H1 (cell line): ENCODE measurements at regions not wholly inside any gene's neighbourhood (a gene's known extent, or its start where the extent isn't known, plus 50 kb on each side); places are given as distances from the start of the nearest gene placed in this dataset.

Source experiments
- CTCF ChIA-PET: fragments of 300-600 bp; sonication (Branson Sonifier 250); formaldehyde crosslinking; loops from one replicate; lab custom pipeline; 2021; ENCODE audit not compliant: partially characterized antibody; lab: Charles Lee
- POLR2A ChIA-PET: fragments of 300-600 bp; sonication (Branson Sonifier 250); formaldehyde crosslinking; loops from one replicate; lab custom pipeline; 2021; ENCODE audit warnings: inconsistent platforms; ENCODE audit not compliant: partially characterized antibody; lab: Charles Lee
- DNase-seq, 2 experiments: peaks; one replicate each; pipeline versions ENCODE4 v3.0.0 to v3.0.0-alpha.2; 2010 to 2022; ENCODE audit warnings: low spot score in 2 of 2, low read depth in 1 of 2, mixed read lengths in 1 of 2
- FAIRE-seq: peaks from 2 replicates; lab custom pipeline; 2011; peaks lifted over from hg19 to GRCh38; lab: Jason Lieb, UNC
- H2AFZ ChIP-seq: 2 replicates; pipeline ENCODE4 v1.8.1; 2012; ENCODE audit warnings: low read length, inconsistent platforms
- H2AK5ac ChIP-seq: 2 replicates; pipeline ENCODE4 v1.6.1; 2013; ENCODE audit warnings: low read depth, low read length
- H2BK120ac ChIP-seq: replicated peaks from 2 replicates; pipeline ENCODE3; 2013; ENCODE audit warnings: low read depth, low read length, inconsistent platforms
- H2BK12ac ChIP-seq: 2 replicates; pipeline ENCODE4 v1.6.1; 2013; ENCODE audit warnings: low read depth, low read length
- H2BK15ac ChIP-seq: 2 replicates; pipeline ENCODE4 v1.6.1; 2013; ENCODE audit warnings: low read length
- H2BK20ac ChIP-seq: 2 replicates; pipeline ENCODE4 v1.6.1; 2013; ENCODE audit warnings: low read length
- H2BK5ac ChIP-seq: 2 replicates; pipeline ENCODE4 v1.6.1; 2013; ENCODE audit warnings: low read depth, low read length
- H3K14ac ChIP-seq: 2 replicates; pipeline ENCODE4 v1.6.1; 2013; ENCODE audit warnings: inconsistent platforms; ENCODE audit not compliant: insufficient read length
- H3K18ac ChIP-seq: 2 replicates; pipeline ENCODE4 v1.6.1; 2013; ENCODE audit warnings: low read length; ENCODE audit errors: extremely low read depth
- H3K23ac ChIP-seq: 2 replicates; pipeline ENCODE4 v1.6.1; 2013; ENCODE audit warnings: inconsistent platforms; ENCODE audit not compliant: insufficient read length
- H3K23me2 ChIP-seq: 2 replicates; pipeline ENCODE4 v1.6.1; 2013; ENCODE audit warnings: low read depth, low read length
- H3K27ac ChIP-seq: 2 replicates; pipeline ENCODE4 v1.6.1; 2011; ENCODE audit warnings: low read depth, low read length, inconsistent platforms
- H3K27me3 ChIP-seq, 4 experiments: replicated peaks in 1 of 4; 1 replicate in 1 of 4; 2 replicates in 3 of 4; pipeline versions ENCODE4 v1.6.1 to v1.8.1; 2011 to 2013; ENCODE audit warnings: low read length in 3 of 4, mild to moderate bottlenecking in 3 of 4, inconsistent platforms in 2 of 4, mixed read lengths in 2 of 4, moderate library complexity in 1 of 4; ENCODE audit not compliant: control insufficient read depth in 3 of 4, insufficient read depth in 3 of 4; ENCODE audit errors: extremely low read depth in 1 of 4
- H3K36me3 ChIP-seq, 4 experiments: 2 replicates each; pipeline versions ENCODE4 v1.6.1 to v1.8.1; 2011 to 2013; ENCODE audit warnings: mild to moderate bottlenecking in 4 of 4, low read length in 3 of 4, moderate library complexity in 2 of 4, control low read depth in 1 of 4, inconsistent platforms in 1 of 4; ENCODE audit not compliant: insufficient read depth in 4 of 4, control insufficient read depth in 2 of 4
- H3K4ac ChIP-seq: replicated peaks from 2 replicates; pipeline ENCODE3; 2013; ENCODE audit warnings: low read length, low read depth, mixed read lengths, inconsistent platforms; ENCODE audit not compliant: insufficient read length
- H3K4me1 ChIP-seq, 4 experiments: replicated peaks in 1 of 4; 1 replicate in 1 of 4; 2 replicates in 3 of 4; pipeline versions ENCODE4 v1.6.1 to v1.8.1; 2011 to 2013; ENCODE audit warnings: low read length in 3 of 4, inconsistent platforms in 2 of 4, mixed read lengths in 1 of 4; ENCODE audit not compliant: insufficient read depth in 4 of 4, control insufficient read depth in 3 of 4
- H3K4me2 ChIP-seq, 2 experiments: 2 replicates each; pipeline versions ENCODE4 v1.6.1 to v1.8.1; 2011 to 2013; ENCODE audit warnings: low read depth in 2 of 2, low read length in 2 of 2, control low read depth in 1 of 2, inconsistent platforms in 1 of 2, mild to moderate bottlenecking in 1 of 2; ENCODE audit not compliant: insufficient read depth in 1 of 2
- H3K4me3 ChIP-seq, 4 experiments: fragments of 200-600, 300-600 bp in 1 of 4; sonication (generic), shearing (Covaris generic), sonication (Bioruptor Twin) in 1 of 4; 2 replicates each; pipeline versions ENCODE4 v1.5.1 to v1.8.1; 2011 to 2016; ENCODE audit warnings: low read length in 4 of 4, low read depth in 3 of 4, control low read depth in 2 of 4, inconsistent platforms in 2 of 4, mild to moderate bottlenecking in 2 of 4, mixed read lengths in 1 of 4, moderate library complexity in 1 of 4; ENCODE audit not compliant: insufficient read depth in 2 of 4; ENCODE audit errors: extremely low read depth in 1 of 4
- H3K56ac ChIP-seq: replicated peaks from 2 replicates; pipeline ENCODE3; 2013; ENCODE audit warnings: low read depth, mild to moderate bottlenecking, mixed read lengths, low read length, inconsistent platforms; ENCODE audit not compliant: insufficient read length
- H3K79me1 ChIP-seq: 2 replicates; pipeline ENCODE4 v1.6.1; 2013; ENCODE audit warnings: low read depth, low read length, control low read depth
- H3K79me2 ChIP-seq, 2 experiments: 2 replicates each; pipeline versions ENCODE4 v1.6.1 to v1.8.1; 2012 to 2013; ENCODE audit warnings: low read length in 2 of 2, mild to moderate bottlenecking in 2 of 2, inconsistent platforms in 1 of 2; ENCODE audit not compliant: insufficient read depth in 2 of 2, control insufficient read depth in 1 of 2
- H3K9ac ChIP-seq, 4 experiments: replicated peaks in 1 of 4; 1 replicate in 1 of 4; 2 replicates in 3 of 4; pipeline versions ENCODE4 v1.6.1 to v1.8.1; 2011 to 2013; ENCODE audit warnings: low read depth in 3 of 4, low read length in 3 of 4, control low read depth in 2 of 4, mild to moderate bottlenecking in 2 of 4, moderate library complexity in 2 of 4, inconsistent platforms in 1 of 4; ENCODE audit errors: extremely low read depth in 1 of 4
- H3K9me3 ChIP-seq, 2 experiments: 2 replicates each; pipeline versions ENCODE4 v1.6.1 to v1.8.1; 2012 to 2013; ENCODE audit warnings: mild to moderate bottlenecking in 2 of 2, moderate library complexity in 2 of 2, control low read depth in 1 of 2, inconsistent platforms in 1 of 2, low read depth in 1 of 2, low read length in 1 of 2, mixed read lengths in 1 of 2; ENCODE audit not compliant: insufficient read depth in 2 of 2
- H4K20me1 ChIP-seq, 2 experiments: replicated peaks in 1 of 2; 2 replicates each; pipeline versions ENCODE3 to v1.8.1; 2011 to 2013; ENCODE audit warnings: inconsistent platforms in 2 of 2, low read length in 2 of 2, mild to moderate bottlenecking in 1 of 2; ENCODE audit not compliant: insufficient read depth in 2 of 2, control insufficient read depth in 1 of 2
- H4K5ac ChIP-seq: 2 replicates; pipeline ENCODE4 v1.6.1; 2013; ENCODE audit warnings: low read length, low read depth, mixed read lengths, inconsistent platforms; ENCODE audit not compliant: insufficient read length
- H4K8ac ChIP-seq: 2 replicates; pipeline ENCODE4 v1.8.0; 2013; ENCODE audit warnings: mild to moderate bottlenecking, moderate library complexity, low read length, inconsistent platforms; ENCODE audit not compliant: insufficient read depth; ENCODE audit errors: extremely low read depth
- H4K91ac ChIP-seq: replicated peaks from 2 replicates; pipeline ENCODE3; 2013; ENCODE audit warnings: low read length, mixed read lengths, inconsistent platforms; ENCODE audit not compliant: insufficient read length
- BRCA1 ChIP-seq: IDR thresholded peaks from 2 replicates; pipeline ENCODE4 v1.6.1; 2012; ENCODE audit warnings: low read depth, low read length, improper control_type of control experiment
- CTBP2 ChIP-seq: IDR thresholded peaks from 2 replicates; pipeline ENCODE4 v1.7.0; 2011; ENCODE audit warnings: borderline replicate concordance, mild to moderate bottlenecking, moderate library complexity, mixed read lengths, low read length; ENCODE audit not compliant: insufficient read depth, insufficient read length
- RBBP5 ChIP-seq: IDR thresholded peaks from 2 replicates; pipeline ENCODE4 v1.7.1; 2012; ENCODE audit warnings: low read depth, mild to moderate bottlenecking, inconsistent platforms, low read length, moderate library complexity, borderline replicate concordance
- RFX5 ChIP-seq: IDR thresholded peaks from 2 replicates; pipeline ENCODE4 v1.6.1; 2011; ENCODE audit warnings: low read depth, low read length, improper control_type of control experiment, borderline replicate concordance
- SP4 ChIP-seq: IDR thresholded peaks from 2 replicates; pipeline ENCODE4 v1.6.1; 2012; ENCODE audit warnings: low read length, inconsistent platforms
- TEAD4 ChIP-seq: IDR thresholded peaks from 2 replicates; pipeline ENCODE4 v1.6.1; 2012; ENCODE audit warnings: low read depth, low read length, inconsistent platforms, mixed read lengths
- WGBS, 2 experiments: shearing (Covaris generic) in 1 of 2; methylation state at CpG; one replicate each; pipeline versions ENCODE4 v1.1.6 to v1.1.7; 2013 to 2015; ENCODE audit warnings: low lambda C conversion rate in 2 of 2, mixed read lengths in 2 of 2, inconsistent platforms in 1 of 2, low coverage in 1 of 2, missing lambda C conversion rate in 1 of 2; ENCODE audit not compliant: insufficient replicate concordance in 2 of 2, insufficient coverage in 1 of 2, insufficient read length in 1 of 2; ENCODE audit errors: extremely low coverage in 1 of 2, missing lambda C conversion rate in 1 of 2; 5-methylcytosine and 5-hydroxymethylcytosine counted together

DNA sequence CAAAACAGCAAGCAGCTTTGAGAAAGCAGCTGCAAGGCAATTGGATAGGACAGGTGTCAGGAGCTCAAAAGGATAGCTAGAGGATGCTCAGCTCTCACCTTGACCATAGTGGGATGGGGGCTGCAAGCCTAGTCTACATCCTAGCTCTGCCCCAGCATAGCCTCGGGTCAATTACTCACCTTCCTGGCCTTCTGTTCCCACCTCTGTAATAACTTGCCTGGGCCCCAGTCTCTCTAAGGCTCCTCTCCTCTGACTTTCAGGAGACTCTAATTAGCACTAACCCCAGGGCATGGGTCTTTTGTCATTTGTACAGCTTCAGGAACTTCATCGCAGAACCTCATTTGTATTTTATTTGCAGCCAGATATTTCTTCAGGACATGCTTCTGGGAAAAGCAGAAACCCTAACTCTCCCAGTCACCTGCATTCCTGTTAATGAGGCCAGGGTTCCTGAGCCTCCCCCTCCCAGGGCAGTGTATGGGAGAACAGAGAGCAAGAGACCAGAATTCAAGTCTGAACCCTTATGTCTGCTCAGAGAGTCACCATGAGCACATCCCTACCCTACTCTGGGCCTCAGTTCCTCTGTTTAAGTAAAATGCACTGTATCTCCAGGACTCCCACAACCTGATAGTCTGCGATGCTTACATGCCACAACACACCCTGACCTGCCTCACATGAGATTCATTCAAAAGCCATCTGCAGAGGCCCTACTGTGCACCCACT lies 108.1 kb downstream of the MATN1 start:
- Histone ChIP-seq H3K27me3 (no peaks in the 10 kb centered on the region), H3K36me3 (no peaks in the 10 kb centered on the region), H3K18ac (no peak overlapping the region), H3K27ac (no peak overlapping the region), H3K4me3 (no peak overlapping the region), H3K9me3 (no peaks in the 10 kb centered on the region), H3K79me2 (no peaks in the 10 kb centered on the region), H3K23ac (no peak overlapping the region), H2AK5ac (no peak overlapping the region), H2BK120ac (no peak overlapping the region), H3K23me2 (no peaks in the 10 kb centered on the region), H3K9ac (no peak overlapping the region), H2BK20ac (no peak overlapping the region), H2AFZ (no peak overlapping the region), H3K14ac (no peak overlapping the region), H4K91ac (no peak overlapping the region), H3K56ac (no peak overlapping the region), H2BK15ac (no peak overlapping the region), H2BK5ac (no peak overlapping the region), H3K4me2 (no peak overlapping the region), H2BK12ac (no peak overlapping the region), H4K5ac (no peak overlapping the region), H3K4me1 (no peaks in the 10 kb centered on the region), H3K4ac (no peak overlapping the region), H4K20me1 (no peaks in the 10 kb centered on the region), H3K79me1 (no peaks in the 10 kb centered on the region), H4K8ac (no peak overlapping the region; the same call in 1 of the 2 replicates)
- POLR2A ChIA-PET: no interaction called here
- WGBS, 2 experiments: 81% methylated on average over 3 of the region's 3 CpGs; no CpG with 5 or more reads in 1 of the 2 experiments
- FAIRE-seq (no peak), DNase-seq (no peak)
- CTCF ChIA-PET: interaction anchor here (0.6 to 1.2 kb wide), 5 partner anchors 14 to 684 kb away, joined by 3 to 6 read pairs (median 3); no protein-coding TSS in a partner anchor
- TF ChIP-seq CTBP2 (no peak), BRCA1 (no peak), SP4 (no peak), RBBP5 (no peak), RFX5 (no peak), TEAD4 (no peak)
